Endothelial cell of umbilical vein (primary cell): ENCODE measurements at regions not wholly inside any gene's neighbourhood (a gene's known extent, or its start where the extent isn't known, plus 50 kb on each side); places are given as distances from the start of the nearest gene placed in this dataset.

ENCODE experiments used
- EZH2 ChIP-seq: IDR thresholded peaks from 2 replicates; pipeline ENCODE4 v1.6.1; 2012; ENCODE audit warnings: borderline replicate concordance, low read depth, mild to moderate bottlenecking, moderate library complexity, low read length, inconsistent platforms; ENCODE audit not compliant: severe bottlenecking
- FOS ChIP-seq: IDR thresholded peaks from 2 replicates; pipeline ENCODE4 v1.6.1; 2011; ENCODE audit warnings: mild to moderate bottlenecking, low read length, moderate library complexity, borderline replicate concordance; ENCODE audit not compliant: insufficient read depth
- GATA2 ChIP-seq: IDR thresholded peaks from 2 replicates; pipeline ENCODE4 v1.7.0; 2011; ENCODE audit warnings: low read depth, mild to moderate bottlenecking, moderate library complexity, mixed read lengths, low read length; ENCODE audit not compliant: insufficient read length, insufficient read depth
- JUN ChIP-seq: IDR thresholded peaks from 2 replicates; pipeline ENCODE4 v1.6.1; 2011; ENCODE audit warnings: borderline replicate concordance, low read depth; ENCODE audit not compliant: insufficient read length, insufficient read depth
- MYC ChIP-seq: IDR thresholded peaks from one replicate; pipeline ENCODE4 v1.6.1; 2011; ENCODE audit warnings: mild to moderate bottlenecking, low read depth, low read length
- POLR2A ChIP-seq: IDR thresholded peaks from 2 replicates; pipeline ENCODE4 v1.6.1; 2012; ENCODE audit warnings: low read depth, mild to moderate bottlenecking, control low read depth, low read length
- POLR2AphosphoS5 ChIP-seq: IDR thresholded peaks from 2 replicates; pipeline ENCODE4 v1.6.1; 2012; ENCODE audit warnings: low read depth, mild to moderate bottlenecking, control low read depth, low read length, moderate library complexity; ENCODE audit not compliant: insufficient read depth
- TF ChIP-seq, protein P1 (sequence below): IDR thresholded peaks from 2 replicates; pipeline ENCODE4 v1.6.1; 2011; ENCODE audit not compliant: insufficient read depth, insufficient read length
- TF ChIP-seq, protein P2 (sequence below), 2 donors: IDR thresholded peaks; 1 replicate in 1 of 2; 2 replicates in 1 of 2; pipeline ENCODE4 v1.5.1; 2011; ENCODE audit warnings: low read length in 2 of 2, mild to moderate bottlenecking in 2 of 2, moderate library complexity in 2 of 2, control low read depth in 1 of 2, inconsistent platforms in 1 of 2, low read depth in 1 of 2; ENCODE audit not compliant: insufficient read depth in 1 of 2; ENCODE audit errors: extremely low read depth in 1 of 2

DNA sequence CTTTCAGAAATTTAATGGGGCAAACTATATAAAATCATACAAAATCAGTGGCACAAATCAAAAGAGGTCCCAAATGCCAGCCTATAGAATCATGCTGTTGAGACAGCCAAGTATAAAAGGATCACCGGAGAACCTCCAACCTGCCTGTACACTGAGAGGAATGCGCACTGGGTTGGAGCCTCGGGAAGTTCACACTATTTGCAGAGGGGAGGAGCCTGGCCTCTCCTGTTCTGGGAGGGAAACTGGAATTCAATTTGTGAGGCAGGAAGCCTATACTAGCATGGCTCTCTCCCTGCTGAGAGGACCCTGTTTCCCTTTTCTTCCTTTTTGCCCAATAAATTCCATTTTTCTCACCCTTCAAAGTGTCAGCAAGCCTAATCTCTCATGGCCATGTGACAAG lies 406.0 kb downstream of the HINT1 start:
- TF ChIP-seq EZH2 (no peak), POLR2AphosphoS5 (no peak), POLR2A (no peak), FOS (no peak), JUN (no peak), GATA2 (no peak), MYC (no peak)
- TF ChIP-seq, protein P1, sequence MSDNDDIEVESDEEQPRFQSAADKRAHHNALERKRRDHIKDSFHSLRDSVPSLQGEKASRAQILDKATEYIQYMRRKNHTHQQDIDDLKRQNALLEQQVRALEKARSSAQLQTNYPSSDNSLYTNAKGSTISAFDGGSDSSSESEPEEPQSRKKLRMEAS: no peak
- TF ChIP-seq, protein P2, sequence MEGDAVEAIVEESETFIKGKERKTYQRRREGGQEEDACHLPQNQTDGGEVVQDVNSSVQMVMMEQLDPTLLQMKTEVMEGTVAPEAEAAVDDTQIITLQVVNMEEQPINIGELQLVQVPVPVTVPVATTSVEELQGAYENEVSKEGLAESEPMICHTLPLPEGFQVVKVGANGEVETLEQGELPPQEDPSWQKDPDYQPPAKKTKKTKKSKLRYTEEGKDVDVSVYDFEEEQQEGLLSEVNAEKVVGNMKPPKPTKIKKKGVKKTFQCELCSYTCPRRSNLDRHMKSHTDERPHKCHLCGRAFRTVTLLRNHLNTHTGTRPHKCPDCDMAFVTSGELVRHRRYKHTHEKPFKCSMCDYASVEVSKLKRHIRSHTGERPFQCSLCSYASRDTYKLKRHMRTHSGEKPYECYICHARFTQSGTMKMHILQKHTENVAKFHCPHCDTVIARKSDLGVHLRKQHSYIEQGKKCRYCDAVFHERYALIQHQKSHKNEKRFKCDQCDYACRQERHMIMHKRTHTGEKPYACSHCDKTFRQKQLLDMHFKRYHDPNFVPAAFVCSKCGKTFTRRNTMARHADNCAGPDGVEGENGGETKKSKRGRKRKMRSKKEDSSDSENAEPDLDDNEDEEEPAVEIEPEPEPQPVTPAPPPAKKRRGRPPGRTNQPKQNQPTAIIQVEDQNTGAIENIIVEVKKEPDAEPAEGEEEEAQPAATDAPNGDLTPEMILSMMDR (IDR thresholded peaks at IDR 0.05; ENCODE audit: extremely low read depth in 1 of 2, insufficient read depth in 1 of 2, low read depth in 1 of 2, low read length in 2 of 2): no peak
